Liver (tissue), 3 donors: ENCODE measurements at regions not wholly inside any gene's neighbourhood (a gene's known extent, or its start where the extent isn't known, plus 50 kb on each side); places are given as distances from the start of the nearest gene placed in this dataset.

Source experiments
- GABPA ChIP-seq, 2 donors: IDR thresholded peaks in 1 of 2; conservative IDR thresholded peaks in 1 of 2; 2 replicates each; pipeline ENCODE4 v1.6.1; 2016; ENCODE audit warnings: antibody characterized with exemption in 2 of 2, mild to moderate bottlenecking in 1 of 2, moderate library complexity in 1 of 2
- HNF4G ChIP-seq: IDR thresholded peaks from 2 replicates; pipeline ENCODE4 v1.6.1; 2016; ENCODE audit warnings: antibody characterized with exemption
- TAF1 ChIP-seq: conservative IDR thresholded peaks from 2 replicates; pipeline ENCODE4 v1.6.1; 2016; ENCODE audit warnings: antibody characterized with exemption, mild to moderate bottlenecking
- TF ChIP-seq, protein P1 (sequence below): fragments of 150-350 bp; IDR thresholded peaks from 2 replicates; pipeline ENCODE4 v1.5.1; 2017; ENCODE audit warnings: improper control_type of control experiment, low read depth, low read length; ENCODE audit not compliant: missing input control
- TF ChIP-seq, protein P2 (sequence below): IDR thresholded peaks from 2 replicates; pipeline ENCODE4 v1.6.1; 2016; ENCODE audit warnings: antibody characterized with exemption
- TF ChIP-seq, protein P3 (sequence below): IDR thresholded peaks from 2 replicates; pipeline ENCODE4 v1.6.1; 2016; ENCODE audit warnings: antibody characterized with exemption, mild to moderate bottlenecking
- donor health status: healthy.
- donor health status: healthy.

DNA sequence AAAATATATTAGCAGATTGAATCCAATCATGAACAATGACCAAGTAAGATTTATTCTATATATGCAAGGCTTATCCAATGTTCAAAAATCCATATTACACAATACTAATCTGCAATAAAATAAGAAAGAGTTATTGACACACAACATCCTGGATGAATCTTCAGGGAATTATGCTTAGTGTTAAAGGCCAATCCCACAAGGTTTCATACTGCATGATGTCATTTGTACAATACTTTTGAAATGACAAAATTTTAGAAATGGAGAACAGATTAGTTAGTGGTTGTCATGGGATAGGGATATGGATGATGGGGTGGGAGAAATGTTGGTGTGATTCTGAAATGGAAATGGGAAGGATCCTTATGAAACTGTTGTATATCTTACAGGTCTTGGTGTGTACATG is 425.7 kb downstream of the SIPA1L2 start:
- TF ChIP-seq, protein P1, sequence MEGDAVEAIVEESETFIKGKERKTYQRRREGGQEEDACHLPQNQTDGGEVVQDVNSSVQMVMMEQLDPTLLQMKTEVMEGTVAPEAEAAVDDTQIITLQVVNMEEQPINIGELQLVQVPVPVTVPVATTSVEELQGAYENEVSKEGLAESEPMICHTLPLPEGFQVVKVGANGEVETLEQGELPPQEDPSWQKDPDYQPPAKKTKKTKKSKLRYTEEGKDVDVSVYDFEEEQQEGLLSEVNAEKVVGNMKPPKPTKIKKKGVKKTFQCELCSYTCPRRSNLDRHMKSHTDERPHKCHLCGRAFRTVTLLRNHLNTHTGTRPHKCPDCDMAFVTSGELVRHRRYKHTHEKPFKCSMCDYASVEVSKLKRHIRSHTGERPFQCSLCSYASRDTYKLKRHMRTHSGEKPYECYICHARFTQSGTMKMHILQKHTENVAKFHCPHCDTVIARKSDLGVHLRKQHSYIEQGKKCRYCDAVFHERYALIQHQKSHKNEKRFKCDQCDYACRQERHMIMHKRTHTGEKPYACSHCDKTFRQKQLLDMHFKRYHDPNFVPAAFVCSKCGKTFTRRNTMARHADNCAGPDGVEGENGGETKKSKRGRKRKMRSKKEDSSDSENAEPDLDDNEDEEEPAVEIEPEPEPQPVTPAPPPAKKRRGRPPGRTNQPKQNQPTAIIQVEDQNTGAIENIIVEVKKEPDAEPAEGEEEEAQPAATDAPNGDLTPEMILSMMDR: no peak
- TF ChIP-seq, protein P2, sequence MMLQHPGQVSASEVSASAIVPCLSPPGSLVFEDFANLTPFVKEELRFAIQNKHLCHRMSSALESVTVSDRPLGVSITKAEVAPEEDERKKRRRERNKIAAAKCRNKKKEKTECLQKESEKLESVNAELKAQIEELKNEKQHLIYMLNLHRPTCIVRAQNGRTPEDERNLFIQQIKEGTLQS: no peak
- no peak for TF ChIP-seq HNF4G
- TF ChIP-seq GABPA (IDR thresholded peaks at IDR 0.05 in 1 of 2, conservative IDR thresholded peaks at IDR 0.05 in 1 of 2): no peak
- TF ChIP-seq TAF1: no peak
- TF ChIP-seq, protein P3, sequence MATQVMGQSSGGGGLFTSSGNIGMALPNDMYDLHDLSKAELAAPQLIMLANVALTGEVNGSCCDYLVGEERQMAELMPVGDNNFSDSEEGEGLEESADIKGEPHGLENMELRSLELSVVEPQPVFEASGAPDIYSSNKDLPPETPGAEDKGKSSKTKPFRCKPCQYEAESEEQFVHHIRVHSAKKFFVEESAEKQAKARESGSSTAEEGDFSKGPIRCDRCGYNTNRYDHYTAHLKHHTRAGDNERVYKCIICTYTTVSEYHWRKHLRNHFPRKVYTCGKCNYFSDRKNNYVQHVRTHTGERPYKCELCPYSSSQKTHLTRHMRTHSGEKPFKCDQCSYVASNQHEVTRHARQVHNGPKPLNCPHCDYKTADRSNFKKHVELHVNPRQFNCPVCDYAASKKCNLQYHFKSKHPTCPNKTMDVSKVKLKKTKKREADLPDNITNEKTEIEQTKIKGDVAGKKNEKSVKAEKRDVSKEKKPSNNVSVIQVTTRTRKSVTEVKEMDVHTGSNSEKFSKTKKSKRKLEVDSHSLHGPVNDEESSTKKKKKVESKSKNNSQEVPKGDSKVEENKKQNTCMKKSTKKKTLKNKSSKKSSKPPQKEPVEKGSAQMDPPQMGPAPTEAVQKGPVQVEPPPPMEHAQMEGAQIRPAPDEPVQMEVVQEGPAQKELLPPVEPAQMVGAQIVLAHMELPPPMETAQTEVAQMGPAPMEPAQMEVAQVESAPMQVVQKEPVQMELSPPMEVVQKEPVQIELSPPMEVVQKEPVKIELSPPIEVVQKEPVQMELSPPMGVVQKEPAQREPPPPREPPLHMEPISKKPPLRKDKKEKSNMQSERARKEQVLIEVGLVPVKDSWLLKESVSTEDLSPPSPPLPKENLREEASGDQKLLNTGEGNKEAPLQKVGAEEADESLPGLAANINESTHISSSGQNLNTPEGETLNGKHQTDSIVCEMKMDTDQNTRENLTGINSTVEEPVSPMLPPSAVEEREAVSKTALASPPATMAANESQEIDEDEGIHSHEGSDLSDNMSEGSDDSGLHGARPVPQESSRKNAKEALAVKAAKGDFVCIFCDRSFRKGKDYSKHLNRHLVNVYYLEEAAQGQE: no peak
